ENCODE measurements at regions not wholly inside any gene's neighbourhood (a gene's known extent, or its start where the extent isn't known, plus 50 kb on each side); places are given as distances from the start of the nearest gene placed in this dataset.

DNA sequence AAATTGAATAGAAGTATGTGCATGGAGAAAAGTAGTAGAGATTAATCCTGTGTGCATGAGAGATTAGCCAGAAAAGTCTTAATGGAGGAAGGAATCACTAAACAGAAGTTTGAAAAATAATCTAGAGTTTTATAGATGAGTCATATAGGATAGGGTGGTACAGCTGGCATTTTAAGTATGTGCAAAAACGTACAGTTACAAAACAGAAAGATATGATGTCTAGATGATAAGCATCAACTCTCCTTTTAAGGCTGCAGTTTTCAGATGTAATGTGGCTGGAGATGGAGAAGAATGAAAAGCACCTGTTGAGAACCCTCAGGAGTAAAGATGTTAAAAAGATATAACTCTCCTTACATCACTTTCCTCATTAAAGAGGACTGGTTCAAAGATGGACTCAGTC lies 271.3 kb downstream of the STK31 start:
- no peak for DNase-seq

DNA sequence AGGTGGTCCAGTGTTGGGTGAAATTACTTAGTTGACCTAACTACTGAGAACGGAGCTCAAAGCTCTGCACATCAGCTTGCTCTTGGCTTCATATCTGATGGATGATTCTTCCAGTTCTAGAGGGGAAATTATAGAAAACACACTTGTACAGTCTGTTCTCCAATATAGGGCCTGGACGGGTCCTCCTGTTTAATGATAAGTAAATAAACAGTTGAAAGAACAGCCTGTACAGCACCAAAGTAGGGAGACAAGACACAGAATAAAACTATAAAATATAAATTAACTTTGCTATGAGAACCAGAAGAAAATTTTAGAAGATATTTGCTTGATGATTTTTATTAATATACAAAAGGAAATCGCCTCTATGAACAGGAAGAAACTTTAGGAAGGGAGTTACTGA lies 271.7 kb downstream of the STK31 start:
- no peak for DNase-seq

DNA sequence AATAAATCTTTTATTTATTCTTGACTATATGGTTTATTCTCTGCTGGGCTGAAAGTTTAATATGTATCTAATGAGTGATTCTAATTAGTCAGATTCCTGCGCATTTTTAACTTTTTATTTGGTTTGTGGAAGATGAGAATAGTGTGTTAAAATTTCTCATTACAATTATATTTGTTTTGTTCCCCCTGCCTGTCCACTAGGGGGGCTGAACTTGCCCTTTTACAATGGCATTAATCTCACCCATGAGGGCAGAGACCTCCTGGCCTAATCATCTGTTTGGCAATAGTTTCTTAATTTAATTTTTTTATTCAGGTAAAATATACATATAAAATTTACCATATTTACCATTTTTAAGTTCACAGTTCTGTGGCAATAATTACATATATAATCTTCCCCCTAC lies 278.5 kb upstream of the NPY start:
- DNase-seq, result no peak

DNA sequence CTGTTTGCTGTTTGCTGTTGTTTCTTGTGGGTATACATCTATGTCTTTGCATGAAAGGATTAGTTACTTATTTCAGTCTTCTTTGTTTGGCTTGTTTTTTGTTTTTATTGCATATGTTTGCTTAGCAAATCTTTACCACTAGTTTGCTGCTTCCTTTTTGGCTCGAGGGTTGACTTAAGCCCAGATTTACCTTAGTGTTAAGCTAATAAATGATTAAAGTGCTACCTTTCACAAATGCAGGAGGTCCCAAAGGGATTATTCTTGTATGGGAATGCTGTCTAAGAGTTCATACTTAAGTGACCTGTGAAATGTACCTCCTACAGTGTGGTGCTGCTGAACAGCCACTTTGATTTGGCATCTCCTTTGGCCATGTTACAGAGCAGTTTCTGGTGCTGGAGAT lies 273.5 kb upstream of the NPY start:
- no peak for DNase-seq

DNA sequence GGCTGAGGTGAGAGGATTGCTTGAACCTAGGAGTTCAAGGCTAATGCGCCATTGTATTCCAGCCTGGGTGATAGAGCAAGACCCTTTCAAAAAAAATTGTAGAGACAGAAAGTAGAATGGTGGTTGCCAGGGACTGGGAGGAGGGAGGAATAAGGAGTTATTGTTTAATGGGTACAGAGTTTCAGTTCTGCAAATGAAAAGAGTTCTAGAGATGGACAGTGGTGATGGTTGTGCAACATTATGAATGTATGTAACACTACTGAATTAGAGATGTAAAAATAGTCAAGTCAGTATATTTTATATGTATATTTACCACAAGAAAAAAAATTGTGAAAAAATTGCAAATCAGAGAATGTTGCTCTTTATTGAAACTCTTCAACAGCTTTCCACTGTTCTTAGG lies 266.5 kb upstream of the NPY start:
- no peak for DNase-seq

DNA sequence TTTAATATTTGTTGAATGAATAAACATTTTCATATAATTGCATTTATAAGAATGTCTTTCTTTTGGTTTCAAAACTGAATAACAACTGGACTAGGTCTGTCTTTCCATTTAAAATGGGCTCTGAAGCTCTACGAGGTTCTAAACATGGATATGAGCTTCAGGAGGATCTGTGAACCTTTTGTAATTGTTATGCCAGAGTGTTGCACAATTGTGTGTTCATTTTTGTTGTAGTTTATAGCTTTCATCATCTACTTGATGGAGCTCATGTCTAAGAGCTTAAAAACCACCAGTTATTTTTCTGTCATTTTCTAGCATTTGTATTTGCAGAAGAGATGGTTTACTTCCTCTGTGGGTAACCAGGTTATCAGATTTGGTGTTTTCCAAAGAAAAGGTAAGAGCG lies 265.7 kb upstream of the NPY start:
- no peak for DNase-seq

DNA sequence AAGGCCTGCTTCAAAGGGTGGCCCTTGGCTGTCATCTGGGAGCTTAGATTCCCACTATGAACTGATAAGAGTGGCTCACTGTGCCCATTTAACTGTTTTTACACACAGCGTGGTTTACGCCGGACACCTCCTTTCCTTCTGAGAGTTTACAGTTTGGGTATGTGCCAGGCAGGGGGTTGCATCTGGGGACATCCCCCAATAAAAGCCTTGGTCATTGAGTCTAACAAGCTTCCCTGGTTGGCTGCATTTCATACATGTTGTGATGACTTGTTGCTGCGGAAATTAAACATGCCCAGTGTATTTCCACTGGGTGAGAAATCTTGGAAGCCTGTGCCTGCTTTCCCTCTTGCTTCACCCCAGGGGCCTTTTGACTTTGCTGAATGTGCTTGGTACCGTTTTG lies 264.1 kb upstream of the NPY start:
- DNase-seq, result no peak

DNA sequence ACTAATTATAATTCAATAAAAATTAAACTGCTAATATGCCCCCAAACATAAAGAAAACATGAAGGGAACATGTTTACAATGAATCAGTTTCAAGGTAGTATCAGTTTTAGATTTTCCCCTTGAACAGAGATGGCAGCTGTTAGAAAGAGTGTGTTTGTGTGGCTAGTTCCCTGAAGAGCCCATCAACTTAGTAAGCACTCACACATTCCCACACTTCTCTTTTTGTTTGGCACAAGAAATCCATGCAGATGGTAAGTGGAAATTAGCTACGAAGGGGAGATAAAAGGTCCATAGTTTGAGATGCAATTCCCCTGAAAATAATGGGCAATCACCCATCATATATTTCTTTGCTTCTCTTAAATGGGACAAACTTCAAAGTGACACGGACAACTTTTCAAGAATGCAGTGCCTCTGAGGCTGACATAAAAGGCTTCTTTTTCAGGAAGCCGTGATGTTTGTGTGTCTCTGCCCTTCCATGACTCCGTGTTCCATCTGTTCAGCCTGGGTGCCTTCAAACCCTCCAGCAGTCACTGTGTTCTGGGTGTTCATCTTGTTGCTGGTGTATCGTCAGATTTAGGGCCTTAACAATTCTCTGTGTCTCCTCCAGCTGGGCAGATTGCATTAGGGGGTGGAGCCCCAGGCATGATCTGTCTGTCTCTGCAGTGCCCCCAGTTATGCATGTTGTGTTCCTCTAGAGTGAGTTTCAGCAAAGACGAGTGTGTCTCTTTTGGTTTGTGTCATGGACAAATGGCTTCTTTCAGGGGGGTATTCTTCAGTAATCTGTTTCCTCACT lies 259.5 kb upstream of the NPY start:
- no peak for DNase-seq

DNA sequence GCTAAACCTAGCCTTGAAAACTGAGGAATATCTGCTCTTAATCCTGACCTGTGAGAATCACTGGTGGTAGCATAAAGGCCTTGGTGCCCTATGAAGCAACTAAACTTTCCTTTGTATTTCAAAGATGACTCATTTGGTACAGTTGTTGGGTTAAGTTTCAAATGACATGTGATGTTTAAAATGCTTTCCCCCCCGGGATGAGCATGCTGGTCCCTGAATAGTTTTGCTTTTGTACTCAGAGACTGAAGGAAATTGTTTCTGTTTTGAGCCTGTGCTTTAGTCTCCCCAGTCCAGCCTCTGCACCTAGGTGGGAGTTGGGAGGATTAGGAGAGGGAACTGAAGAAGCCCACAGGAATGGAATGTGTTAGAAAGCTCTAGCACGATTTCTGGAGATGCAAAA lies 258.9 kb upstream of the NPY start:
- no peak for DNase-seq

DNA sequence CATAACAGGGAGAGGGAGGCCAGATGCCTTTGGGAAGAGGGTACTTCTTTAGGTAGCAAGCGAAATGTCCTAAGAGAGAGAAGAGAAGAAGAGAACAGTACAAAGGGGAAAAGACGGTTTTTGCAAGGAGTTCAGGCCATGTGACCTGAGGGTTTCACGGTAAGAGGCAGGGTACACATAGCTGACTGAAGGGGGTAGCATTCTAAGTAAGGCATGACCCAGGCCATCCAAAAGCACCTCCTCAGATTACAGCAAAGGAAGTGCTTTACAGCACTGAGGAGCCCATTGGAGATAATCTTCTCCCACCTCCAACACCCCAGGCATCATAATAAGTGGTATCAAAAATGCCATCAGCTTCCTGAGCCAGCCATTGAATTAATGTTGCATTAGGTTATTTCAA lies 258.2 kb upstream of the NPY start:
- no peak for DNase-seq

DNA sequence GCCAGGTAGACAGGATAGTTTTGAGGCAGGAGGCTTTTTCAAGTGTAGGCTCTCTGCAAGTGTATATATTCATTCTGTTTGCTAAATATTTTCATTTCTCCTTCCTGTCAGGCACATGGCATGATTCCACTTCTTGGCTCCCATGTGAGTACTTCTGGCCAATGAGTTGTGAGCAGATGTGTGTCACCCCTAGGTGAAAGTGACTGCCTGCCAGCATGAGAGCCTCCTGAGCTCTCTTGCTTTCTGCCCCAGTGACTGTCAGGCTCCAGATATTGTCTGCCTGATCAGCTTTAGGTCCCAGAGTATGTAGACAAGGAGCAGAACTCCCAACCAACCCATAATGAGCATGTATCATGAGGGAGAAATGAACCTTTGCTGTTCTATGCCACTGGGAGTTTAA lies 257.6 kb upstream of the NPY start:
- no peak for DNase-seq

DNA sequence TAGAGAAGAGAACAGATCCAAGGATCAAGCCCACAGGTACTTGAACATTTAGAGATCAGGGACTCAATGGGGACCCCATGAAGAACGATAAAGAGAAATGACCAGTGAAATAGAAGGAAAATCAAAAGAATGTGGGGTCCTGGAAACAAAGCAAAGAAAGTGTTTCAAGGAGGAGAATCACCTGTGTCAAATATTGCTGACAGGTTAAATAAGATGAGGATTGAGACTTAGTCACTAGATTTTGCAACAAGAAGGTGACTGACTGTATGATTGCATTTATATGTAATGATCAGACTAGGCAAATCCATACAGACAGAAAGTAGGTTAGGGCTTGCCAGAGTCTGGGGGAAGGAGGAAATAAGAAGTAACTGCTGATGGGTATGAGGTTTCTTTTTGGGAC lies 254.9 kb upstream of the NPY start:
- no peak for DNase-seq

DNA sequence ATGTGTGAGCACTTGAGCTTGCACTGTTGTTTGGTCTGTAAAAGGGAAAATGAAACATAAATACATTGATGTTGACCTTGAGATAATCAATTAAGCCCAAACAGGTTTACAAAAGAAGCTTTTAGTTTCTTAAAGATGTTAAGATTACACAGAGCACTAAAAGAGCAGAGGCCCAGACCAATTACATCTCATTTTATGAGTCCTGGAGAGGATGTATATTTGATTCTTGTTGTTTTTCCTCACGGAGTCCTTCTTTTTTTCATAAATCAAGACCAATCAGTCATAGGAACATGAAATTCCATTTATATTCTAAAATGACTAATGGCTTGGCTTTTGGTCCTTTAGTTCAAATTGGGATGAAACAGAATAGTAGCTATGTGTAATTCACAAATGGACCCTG lies 249.7 kb upstream of the NPY start:
- DNase-seq, result no peak

DNA sequence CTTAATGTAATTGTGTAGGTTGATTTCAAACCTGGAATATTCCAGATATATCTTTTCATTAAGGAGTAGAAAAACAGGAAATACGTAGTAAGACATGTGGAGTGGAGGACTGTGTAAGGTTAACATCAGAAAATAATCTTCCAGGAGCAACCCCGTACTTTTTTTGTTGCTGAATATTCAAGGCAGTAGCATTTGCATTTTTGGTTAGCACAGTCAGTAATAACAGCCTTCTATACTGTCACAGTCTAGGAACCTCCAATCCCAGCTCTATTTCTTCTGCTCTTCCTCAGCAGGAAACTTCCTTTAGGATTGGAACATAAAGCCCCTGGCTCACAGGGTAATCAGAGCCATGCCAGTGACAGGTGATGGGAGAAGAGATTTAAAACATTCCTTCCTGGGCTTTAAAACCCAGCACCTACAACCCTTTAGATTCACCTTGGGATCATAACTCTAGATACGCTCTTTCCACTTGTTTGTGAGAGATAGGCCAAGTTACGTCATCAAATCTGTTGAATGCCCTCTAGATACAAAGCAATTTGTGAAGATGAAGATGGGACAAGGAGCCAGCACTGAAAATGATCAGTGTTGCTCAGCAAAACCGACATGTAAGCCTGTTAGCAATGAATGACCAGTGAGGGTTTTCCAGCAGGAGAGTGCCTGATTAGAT lies 248.5 kb upstream of the NPY start:
- DNase-seq, result no peak

DNA sequence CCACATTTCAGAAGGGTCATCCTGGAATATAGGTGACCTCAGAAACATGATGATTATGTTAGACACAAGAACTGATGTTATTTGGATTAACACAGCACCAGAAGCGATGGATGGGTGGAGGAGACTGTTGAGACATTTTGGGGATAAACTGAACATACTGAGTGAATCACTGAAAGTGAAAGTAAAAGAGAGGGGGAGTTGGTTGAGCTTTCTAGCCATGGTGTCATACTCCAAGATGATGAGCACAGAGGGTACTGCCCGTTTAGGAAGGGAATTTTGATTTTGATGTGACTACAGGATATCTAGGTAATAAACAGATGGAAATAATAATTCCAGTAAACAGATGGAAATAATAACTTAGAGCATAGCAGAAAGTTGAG lies 248.0 kb upstream of the NPY start:
- DNase-seq, result no peak

DNA sequence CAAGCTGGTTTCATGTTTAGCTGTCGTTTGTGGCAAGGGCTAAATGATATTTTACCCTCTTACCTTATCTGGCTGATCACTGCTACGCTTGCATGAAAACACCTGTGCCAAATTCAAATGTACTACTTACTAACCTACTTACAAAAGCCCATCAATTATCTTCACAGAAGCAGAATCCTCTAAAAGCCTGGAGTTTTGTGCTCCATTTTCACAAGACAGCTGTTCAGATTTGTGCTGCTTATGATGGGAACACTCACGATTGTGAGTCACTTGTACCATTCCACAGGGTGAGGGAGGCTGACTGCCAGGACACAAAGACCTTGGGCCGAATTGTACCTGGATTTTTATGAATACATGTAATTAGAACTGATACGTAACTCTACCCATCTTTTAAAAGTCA lies 245.0 kb upstream of the NPY start:
- DNase-seq, result no peak

DNA sequence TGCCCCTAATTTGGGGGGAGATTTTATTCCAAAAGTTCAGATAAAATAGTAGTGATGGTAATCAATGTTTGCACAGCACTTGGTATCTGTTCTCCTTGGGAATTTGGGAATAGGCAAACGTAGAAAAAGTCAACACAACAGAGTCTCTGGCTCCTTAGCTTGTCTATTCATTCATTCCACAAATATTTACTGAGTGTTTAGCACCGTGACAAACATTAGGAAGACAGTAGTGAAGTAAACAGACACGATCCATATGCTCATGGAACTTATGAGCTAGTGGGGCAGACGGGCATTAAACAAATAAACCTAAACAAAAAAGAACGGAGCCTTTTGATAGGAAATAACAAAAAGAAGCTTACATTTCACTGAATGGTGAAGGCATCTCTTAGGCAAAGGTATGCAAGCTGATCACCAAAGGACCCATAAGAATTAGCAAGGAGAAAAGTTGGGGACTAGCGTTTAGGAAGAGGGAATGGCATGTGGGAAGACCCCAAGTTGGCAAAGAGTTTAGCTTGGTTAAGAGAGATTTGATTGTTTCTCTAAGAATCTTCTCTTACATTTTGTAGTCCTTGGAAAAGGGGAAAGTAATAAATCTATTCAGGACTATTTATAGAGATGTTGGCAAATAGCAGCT lies 243.9 kb upstream of the NPY start:
- no peak for DNase-seq

DNA sequence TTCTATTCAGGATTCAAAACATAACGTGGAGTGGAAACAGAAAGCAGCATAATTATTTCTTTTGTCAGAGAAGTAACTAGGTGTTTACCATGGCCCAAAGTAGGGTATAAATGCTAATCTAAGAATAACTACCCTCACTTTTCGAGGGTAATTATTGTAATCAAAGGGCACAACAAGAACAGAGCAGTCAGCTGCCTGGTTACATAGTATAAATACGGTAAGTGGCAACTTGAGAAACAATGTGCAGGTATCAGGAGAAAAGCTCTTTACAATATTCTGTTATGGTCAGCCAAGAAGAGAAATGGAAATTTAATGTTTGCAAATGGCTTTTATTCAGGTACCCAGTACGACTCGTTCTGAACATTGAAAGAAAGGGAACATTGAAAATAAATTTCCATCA lies 242.0 kb upstream of the NPY start:
- no peak for DNase-seq

DNA sequence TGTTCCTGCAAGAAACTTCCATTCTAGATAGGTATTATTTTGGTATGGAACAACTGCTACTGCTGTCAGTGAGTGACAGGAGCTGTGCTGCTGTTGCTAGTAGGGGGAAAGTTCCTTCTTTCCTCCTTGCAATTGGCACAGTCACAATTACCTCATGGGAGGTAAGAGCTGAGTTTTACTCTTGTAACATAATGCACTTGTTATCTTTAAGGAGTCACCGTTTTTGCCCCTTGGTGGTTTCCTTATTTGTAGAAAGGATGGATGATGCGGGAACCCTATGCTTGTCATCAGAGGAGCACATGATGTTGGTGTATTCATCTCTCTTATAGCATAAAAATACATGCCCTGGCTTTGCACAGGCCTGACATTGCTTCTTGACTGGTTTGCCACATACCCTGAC lies 234.7 kb upstream of the NPY start:
- DNase-seq, result no peak

DNA sequence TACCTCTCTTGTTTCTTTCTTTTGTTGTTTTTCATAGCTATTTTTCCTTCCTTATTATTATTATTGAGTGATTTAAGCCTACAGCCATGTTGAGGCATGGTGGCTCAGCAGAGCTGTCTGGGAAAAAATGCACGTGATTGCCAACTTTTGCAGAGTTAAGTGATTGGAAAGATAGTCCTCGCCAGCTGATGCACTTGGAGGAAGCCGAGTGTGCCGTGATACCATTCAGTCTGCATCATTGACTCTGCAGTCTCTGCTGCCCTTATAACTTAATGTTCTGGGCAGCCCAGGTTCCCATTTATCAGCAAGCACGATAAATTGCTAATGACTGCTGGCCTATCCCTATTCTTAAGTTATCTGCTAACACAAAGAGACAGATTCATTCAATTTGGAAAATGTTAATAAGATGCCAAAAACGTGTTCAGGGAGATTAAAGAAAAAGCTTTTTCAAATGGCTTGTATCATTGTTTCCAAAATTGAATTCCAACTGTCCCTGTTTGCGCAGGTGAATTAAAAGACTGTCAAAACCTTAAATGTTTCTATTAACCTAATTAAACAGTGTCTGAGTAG lies 232.9 kb upstream of the NPY start:
- DNase-seq, result no peak

DNA sequence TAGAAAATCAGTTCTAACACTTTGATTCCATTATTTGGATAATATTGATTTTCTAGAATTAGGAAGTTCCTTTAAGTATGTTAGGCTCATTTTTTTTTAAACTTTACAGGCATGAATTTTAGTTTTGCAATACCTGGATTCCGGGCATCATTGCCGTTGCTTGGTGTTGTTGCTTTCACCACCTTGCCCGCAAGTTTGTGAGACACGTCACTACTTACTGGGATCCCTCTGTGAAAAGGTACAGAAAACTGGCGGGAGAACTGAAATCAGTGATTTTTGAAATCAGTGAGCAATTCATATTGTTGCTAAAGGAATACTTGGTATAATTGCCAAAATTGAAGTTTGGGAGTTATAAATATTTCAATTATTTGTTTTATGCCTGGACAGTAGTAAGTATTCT lies 232.3 kb upstream of the NPY start:
- no peak for DNase-seq

DNA sequence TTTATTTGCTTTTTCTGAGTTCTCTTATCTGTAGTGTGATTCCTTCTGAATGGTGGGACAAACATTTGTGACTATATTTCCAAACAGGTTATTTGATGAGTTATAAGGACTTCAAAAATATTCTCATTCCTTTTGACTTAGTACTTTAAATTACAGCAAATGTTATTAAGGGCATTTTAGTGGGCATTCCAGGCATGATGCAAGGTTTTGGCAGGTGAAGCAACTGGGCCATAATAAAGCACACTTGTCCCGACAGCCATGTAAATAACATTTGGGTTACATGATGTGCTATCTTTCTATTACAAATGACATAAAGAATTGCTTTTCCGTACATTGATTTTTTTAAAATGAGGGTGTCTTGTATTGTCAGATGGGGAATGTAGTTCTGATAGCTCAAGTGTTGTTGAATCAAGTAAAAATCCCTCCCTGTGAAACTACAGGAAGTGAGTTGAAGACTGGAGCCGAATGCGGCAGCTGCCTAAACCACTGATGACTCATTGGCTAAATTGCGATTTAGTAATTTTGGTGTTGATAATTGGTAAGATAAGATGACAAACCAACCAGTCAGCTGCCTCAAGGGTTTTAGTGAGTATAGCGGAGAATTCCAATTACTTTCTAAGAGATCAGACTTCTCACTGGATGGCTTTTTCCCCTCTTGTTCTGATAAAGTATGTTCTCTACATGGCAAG lies 231.3 kb upstream of the NPY start:
- DNase-seq, result no peak

DNA sequence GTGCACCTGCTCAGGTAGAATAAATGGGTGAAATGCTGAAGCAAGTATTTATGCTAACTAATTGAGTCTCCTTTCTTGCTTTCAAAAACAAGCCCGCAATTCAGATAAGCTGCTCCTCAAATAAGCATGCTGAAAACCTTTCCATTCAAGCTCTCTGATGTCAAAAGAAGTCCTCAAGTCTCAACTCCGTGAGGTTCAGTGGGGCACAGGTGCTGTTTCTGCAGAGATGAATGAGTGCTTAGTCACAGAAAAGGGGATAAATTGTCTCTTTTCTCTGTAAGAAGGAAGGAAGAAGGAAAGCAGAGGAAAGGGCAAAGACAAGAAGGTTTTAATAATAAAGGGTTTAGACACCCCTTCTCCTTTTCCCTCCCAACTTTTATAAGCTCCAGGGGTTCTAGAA lies 229.8 kb upstream of the NPY start:
- DNase-seq, result no peak

DNA sequence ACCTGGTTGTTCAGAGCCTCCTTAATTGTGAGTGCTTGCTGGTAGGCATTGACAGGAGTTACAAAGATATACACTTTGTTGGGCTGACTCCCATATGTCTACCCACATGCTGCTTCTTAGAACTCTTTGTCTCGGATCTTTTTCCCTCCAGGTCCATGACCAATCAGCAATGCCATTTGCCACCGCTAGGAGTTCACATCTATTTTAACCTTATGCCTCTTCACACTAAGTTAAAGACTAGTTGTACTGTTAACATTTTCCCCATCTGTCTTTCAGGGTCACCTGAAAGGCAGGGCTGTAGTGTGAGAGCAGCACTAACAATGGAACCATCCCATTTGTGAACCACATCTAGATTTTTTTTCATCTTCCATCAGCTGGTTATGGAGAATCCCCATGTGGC lies 226.7 kb upstream of the NPY start:
- no peak for DNase-seq
